ENCODE measurements at regions not wholly inside any gene's neighbourhood (a gene's known extent, or its start where the extent isn't known, plus 50 kb on each side); places are given as distances from the start of the nearest gene placed in this dataset.

DNA sequence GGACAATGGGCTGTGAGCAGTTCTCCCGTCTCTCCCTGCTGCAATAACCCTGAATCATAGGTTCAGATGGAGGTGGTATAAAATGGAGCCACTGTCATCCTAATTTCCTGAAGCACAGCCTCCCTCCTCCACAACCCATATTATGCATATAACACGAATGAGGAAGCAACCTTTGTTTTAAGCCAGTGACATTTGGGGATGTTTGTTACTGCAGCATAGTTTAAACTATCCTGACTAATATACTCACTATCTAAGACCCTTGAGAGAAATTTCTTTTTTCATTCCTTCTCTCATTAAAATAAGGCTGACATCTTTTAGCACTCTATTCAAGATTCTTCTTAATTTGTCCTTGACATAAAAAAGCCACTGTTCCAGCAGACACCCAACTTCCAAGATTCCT is 413.4 kb downstream of the SOX9 start:
- DNase-seq, result no peak

GRCh38 chr17:72534776-72535175 is 414.0 kb downstream of the SOX9 start:
- DNase-seq, result no peak

DNA sequence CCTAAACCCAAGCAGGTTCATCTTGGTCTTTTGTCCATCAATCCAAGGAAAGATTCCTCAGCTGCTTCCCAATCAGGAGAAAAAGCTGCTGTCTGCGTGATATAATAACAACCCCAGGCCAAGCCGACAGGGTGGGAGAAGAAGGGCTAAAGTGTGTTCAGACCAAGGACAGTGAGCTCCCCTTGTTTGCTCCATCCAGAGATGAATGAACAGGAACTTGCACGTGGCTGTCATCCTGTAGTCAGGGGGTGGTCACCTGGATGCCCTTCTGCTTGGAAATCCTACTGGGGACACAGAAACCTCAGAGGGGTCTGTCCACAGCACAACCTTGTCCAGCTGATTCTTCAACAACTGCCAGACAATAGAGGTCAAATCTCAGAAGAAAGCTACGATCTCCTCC is 414.5 kb downstream of the SOX9 start:
- no peak for DNase-seq

DNA sequence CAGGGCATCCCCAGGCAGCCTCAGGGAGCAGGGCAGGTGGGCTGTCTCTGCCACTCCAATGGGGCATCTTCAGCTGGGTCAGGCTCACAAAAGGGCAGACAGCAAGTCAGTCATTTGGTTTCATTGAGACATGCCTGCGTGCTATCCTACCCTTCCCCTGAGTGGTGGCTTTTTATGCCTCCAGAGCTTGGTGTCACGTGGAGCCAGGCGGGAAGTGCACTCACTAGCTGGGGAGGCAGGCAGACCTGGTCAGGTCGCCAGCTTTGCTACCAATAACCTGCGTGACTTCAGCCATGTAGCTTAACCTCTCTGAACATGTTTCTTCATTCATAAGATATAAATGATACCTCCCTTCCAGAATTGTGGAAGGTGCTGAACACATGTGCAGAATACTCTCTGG is 415.0 kb downstream of the SOX9 start:
- no peak for DNase-seq

- DNase-seq, result no peak
Measured at GRCh38 chr17:72536788-72537187, 416.0 kb downstream of the SOX9 start.

DNA sequence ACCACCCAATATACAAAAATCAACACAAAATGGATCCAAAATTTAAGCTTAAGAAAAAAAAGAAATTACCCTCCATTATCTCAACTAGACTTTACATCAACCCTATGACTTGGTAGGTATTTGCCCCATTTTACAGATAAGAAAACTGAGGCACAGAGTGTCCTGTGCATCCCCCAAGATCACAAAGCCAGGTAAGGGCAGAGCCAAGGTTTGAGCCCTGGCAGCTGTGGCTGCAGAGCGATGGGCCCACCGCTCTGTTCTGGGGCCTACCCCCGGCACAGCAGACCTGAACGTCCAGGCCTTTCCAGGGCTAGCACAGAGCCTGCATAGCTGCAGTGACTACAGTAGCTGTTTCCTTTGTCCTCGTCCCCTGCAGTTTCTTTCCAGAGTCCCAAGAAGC is 417.6 kb downstream of the SOX9 start:
- DNase-seq, result no peak

GRCh38 chr17:72538901-72539352 is 418.1 kb downstream of the SOX9 start:
- DNase-seq, result no peak

GRCh38 chr17:72539981-72540897 is 419.4 kb downstream of the SOX9 start:
- DNase-seq, result peak; percentile 74

DNA sequence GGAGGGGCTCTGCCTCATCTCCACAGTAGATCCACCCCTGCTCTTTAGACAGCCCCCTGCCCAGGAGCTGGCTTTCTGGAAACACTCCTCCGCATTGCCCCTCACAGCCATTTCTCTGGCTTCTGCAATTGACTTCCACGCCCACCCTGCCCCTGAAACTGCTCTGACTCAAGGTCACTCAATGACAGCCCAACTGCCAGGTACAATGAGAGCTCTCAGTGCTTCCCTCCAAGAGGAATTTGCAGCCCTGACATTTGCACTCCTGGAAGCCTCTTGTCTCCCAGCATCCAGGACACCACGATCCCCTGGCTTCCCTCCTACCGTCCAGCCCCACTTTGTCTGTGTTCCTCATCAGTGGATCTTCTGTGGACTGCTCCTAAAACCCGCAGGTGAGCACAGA is 421.5 kb downstream of the SOX9 start:
- no peak for DNase-seq

DNA sequence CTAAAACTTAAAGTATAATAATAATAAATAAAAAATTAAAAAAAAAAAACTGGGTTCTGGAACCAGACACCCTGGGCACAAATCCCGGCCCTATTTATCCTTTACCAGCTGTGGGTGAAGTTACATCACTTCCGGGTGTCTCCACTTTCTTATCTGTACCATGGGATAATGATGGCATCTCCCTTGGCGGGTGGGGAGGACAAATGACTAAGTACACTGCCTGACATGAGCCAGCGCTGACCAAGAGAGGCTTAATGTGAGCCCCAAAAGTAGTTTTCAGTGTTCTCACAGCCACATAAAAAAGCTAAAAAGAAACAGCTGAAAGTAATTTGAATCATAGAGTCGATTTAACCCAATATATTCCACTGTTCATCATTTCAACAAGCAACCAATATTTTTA is 424.9 kb downstream of the SOX9 start:
- DNase-seq, result no peak

DNA sequence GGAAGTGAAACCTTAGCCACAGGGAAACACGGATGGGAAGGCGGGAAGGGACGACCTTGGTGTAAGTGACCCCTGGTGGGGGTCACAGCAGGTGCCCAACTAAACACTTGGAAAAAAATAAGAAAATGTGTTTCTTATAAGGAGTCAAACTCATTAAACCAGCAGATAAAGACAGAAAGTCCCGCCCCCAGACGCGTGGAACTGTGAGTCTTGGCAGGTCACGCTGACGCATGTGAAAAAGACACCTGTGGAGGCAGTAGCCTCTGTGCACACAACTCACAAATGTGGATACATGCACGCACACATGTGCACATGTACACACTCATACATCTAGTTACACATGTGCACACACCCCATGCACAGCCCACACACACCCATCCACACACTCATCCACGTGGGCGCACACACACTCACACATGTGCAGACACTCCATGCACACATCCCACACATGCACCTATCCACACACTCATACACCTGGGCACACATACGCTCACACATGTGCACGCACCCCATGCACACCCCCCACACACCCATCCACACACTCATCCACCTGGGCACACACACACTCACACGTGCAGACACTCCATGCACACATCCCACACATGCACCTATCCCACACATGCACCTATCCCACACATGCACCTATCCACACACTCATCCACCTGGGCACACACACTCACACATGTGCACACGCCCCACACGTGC is 432.4 kb downstream of the SOX9 start:
- no peak for DNase-seq

GRCh38 chr17:72554508-72554907 is 433.7 kb downstream of the SOX9 start:
- DNase-seq, result no peak

DNA sequence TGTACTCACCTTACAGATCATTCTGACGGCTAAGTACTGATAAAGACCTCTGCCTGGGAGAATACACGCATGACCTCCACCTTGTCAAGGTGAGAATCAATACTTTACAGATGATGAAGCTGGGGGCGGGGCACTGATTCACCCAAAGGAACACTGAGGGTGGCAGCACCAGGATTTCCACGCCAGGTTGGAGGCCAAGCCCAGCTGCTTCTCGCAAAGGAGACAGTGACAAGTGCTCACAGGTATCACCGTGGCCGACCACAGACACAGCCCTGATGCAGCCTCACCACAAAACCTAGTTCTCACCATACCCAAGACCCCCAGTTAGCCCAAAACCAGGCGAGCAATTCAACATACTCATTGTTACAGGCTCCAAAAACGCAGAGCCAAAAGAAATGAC is 434.2 kb downstream of the SOX9 start:
- DNase-seq, result no peak

DNA sequence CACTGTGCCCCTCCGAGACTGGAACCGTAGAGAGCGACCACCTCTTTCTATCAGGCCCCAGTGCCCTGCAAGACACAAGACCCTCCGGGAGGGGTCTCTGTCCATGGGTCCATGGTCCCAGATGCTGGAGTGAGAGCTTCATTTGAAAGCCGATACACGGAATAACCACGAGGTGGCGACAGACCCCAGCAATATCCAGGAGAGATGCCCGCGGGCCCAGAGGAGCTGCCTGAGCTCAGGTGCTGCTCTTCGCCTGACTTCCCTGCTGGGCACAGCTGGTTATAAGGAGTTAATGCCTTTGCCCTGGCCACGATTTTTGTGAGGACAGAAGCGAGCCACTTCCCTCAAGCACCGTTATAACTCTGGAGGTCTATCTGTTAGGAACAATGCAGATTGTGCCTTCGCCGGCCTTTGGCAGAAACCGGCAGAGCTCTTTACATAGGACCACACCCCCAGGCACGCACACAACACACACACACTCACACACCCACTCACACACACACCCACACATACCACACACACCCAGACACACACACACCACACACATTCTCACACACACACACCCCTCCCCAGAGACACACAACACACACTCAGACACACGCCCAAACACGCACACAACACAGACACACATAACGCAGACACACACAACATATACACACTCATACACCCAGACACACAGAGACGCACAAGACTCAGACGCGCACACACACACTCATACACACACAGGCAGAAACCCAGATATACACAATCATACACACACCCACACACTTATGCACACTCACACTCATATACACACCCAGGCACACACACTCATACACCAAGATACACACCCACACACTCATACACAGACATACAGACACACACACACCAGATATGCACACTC is 436.4 kb downstream of the SOX9 start:
- DNase-seq, result peak; percentile 78

GRCh38 chr17:72558971-72559476 is 438.2 kb downstream of the SOX9 start:
- no peak for DNase-seq

GRCh38 chr17:72560303-72561247 is 439.8 kb downstream of the SOX9 start:
- DNase-seq, result peak; percentile 75

GRCh38 chr17:72561266-72561665 is 440.4 kb downstream of the SOX9 start:
- no peak for DNase-seq

GRCh38 chr17:72561680-72562079 is 440.9 kb downstream of the SOX9 start:
- DNase-seq, result no peak

- no peak for DNase-seq
Measured at GRCh38 chr17:72562615-72563188, 441.9 kb downstream of the SOX9 start.

DNA sequence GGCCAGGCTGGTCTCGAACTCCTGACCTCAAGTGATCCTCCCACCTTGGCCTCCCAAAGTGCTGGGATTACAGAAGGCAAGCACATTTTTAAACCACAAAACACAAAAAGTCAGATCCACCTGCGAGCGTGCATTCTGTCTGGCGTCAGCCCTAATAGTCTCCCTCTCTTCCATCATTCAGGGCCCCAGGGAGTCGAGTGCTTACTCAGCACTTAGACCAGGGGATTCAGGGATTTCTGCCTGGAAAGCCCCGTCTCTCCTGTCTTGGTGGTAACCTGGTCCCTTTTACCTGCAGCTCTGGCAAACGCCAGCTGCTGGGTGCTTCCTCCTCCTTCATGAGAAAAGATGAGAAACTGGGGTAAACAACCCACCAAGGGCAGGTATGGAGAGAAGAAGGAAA is 443.1 kb downstream of the SOX9 start:
- DNase-seq, result no peak

GRCh38 chr17:72565006-72565405 is 444.2 kb downstream of the SOX9 start:
- no peak for DNase-seq

All from NCI-H1436 (cell line).